ENCODE measurements at regions not wholly inside any gene's neighbourhood (a gene's known extent, or its start where the extent isn't known, plus 50 kb on each side); places are given as distances from the start of the nearest gene placed in this dataset.

DNA sequence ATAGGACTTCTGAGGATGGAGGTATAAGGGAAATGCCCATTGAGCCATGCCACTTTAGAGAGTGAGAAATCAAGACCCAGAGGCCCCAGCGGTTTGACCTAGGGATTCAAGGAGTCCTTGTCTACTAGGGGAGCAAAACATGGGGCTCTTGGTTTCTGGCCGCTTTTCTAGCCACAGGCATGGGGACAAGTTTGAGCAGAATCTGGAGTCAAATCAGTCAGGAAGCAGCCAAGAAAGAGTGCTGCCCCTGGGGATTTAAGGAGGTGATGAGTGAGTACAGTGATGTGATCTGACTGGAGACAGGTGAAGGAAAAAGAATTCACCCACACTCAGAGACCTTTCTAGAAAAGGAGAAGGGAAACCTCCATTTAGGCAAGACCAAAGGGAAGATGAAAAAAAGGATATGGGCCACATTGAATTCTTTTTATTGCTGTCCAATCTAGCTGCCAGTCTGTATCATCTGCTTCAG is 244.0 kb upstream of the TBC1D5 start:
- no peak overlapping the region for H3K4me3 ChIP-seq (ENCODE audit: low read depth, low read length)
- no peak for DNase-seq (ENCODE audit: low read depth)
- TF ChIP-seq, protein P1, sequence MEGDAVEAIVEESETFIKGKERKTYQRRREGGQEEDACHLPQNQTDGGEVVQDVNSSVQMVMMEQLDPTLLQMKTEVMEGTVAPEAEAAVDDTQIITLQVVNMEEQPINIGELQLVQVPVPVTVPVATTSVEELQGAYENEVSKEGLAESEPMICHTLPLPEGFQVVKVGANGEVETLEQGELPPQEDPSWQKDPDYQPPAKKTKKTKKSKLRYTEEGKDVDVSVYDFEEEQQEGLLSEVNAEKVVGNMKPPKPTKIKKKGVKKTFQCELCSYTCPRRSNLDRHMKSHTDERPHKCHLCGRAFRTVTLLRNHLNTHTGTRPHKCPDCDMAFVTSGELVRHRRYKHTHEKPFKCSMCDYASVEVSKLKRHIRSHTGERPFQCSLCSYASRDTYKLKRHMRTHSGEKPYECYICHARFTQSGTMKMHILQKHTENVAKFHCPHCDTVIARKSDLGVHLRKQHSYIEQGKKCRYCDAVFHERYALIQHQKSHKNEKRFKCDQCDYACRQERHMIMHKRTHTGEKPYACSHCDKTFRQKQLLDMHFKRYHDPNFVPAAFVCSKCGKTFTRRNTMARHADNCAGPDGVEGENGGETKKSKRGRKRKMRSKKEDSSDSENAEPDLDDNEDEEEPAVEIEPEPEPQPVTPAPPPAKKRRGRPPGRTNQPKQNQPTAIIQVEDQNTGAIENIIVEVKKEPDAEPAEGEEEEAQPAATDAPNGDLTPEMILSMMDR (conservative IDR thresholded peaks at IDR 0.05; ENCODE audit: low read depth, low read length): no peak

DNA sequence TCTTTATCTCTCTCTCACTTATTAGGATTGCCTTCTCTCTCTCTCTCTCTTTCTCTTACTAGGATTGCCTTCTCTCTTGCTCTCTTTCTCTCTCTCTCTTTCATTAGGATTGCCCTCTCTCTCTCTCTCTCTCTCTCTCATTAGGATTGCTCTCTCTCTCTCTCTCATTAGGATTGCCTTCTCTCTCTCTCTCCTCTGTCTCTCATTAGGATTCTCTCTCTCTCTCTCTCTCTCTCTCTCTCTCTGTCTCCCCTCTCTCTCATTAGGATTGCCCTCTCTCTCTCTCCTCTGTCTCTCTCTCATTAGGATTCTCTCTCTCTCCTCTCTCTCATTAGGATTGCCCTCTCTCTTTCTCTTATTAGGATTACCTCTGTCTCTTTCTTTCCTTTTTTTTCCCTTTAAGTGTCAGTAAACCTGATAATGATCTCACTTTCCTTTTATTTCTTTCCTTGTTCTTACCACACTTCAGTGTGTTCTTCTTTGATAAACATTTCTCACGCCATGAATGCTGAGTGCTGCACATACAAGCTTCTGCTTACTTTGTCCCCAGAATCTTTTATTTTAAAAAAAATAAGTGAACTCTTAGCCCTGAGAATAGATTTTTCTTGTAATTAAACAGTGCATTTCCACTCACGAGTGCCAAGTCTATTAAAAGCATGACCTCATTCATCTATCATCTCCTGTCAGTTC is 243.4 kb upstream of the TBC1D5 start:
- no peak overlapping the region for H3K4me3 ChIP-seq (ENCODE audit: low read depth, low read length)
- TF ChIP-seq, protein P1 (conservative IDR thresholded peaks at IDR 0.05; ENCODE audit: low read depth, low read length): no peak
- no peak for DNase-seq (ENCODE audit: low read depth)

DNA sequence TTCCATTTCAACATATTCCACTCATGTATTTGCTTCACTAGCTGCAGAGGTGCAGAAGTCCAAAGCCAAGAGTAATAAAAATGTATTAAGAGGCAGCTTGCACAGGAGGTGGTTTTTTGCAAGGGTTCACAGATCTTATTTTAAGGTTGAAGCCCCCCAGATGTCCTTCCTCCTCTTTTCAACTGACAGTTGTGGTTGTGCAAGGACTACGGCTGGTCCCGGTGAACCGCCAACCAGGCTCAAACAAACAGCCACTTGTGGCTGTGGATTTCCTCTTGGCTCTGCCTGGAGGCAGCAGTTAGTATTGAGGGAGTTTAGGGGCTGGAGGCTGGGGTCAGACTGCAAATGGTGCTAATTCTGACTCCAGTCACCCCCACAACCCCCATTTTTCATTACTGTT is 240.7 kb upstream of the TBC1D5 start:
- DNase-seq (ENCODE audit: low read depth): no peak
- H3K4me3 ChIP-seq (ENCODE audit: low read depth, low read length): no peak overlapping the region
- TF ChIP-seq, protein P1 (conservative IDR thresholded peaks at IDR 0.05; ENCODE audit: low read depth, low read length): no peak

DNA sequence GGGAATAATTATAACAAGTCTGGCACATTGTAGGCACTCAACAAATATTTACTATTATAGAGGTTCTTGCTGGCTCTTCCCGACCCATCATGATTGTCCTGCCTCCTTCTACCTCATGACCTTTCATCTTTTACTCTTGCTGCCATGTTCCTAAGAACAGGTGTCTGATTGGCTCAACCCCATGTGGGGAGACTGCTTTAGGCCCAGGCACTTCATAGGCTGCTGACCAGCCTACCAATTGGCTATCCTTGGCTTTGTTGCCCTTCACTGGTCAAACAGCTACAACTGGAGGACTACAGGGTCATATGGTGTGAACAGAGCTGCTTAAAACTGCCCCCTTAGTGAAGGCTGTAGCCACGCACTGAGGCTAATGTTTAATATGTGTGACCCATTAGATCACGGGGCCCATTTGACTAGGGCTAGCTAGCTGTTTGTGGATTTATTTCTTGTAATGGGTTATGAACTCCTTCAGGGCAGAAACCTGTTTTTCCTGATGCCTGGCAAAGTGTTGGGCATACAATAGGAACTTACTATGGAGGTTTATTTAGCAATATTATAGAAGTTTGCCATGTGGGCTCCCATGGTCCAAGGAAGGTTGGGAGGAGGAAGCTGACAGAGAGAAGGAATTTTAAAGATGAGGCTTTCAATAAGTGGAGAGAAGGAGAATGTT is 239.9 kb upstream of the TBC1D5 start:
- H3K4me3 ChIP-seq (ENCODE audit: low read depth, low read length): no peak overlapping the region
- DNase-seq (ENCODE audit: low read depth): no peak
- TF ChIP-seq, protein P1 (conservative IDR thresholded peaks at IDR 0.05; ENCODE audit: low read depth, low read length): no peak

DNA sequence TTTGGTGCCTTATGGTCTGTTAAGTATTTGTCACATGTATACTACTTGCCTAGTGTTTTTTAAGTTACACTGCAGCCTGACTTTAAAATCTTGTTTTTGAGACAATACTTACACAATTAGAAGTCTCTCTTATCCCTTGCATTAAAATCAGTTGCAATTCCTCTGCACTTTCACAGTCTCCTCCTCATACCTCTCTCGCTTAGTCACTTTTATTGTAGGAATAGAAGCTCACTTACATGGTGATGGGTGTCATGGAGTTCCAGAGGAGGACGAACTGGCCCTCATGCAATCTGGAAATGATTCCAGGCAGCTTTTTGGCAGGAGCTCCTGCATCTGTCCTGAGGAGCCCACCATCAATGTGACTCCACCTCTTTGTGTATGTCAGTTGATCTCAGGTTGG is 238.4 kb upstream of the TBC1D5 start:
- no peak for DNase-seq (ENCODE audit: low read depth)
- TF ChIP-seq, protein P1 (conservative IDR thresholded peaks at IDR 0.05; ENCODE audit: low read depth, low read length): no peak
- no peak overlapping the region for H3K4me3 ChIP-seq (ENCODE audit: low read depth, low read length)

DNA sequence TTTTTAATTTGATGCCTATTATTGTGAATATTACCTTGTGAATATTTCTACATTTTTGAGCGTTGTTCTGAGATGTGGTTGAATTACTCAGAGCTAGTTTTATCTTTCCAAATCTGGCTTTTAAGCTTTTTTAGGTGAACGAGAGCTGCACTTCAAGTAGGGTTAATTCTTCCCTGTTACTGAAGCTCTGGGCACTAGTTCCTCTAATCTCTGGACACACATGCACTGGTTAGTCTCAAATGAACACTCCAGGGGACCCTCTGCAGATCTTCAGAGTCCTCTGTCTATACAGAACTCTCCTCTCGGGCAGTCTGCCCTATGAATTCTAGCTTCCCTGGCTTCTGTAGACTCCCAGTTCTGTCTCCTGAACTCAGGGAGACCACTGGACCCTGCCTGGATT is 237.5 kb upstream of the TBC1D5 start:
- DNase-seq (ENCODE audit: low read depth): no peak
- TF ChIP-seq, protein P1 (conservative IDR thresholded peaks at IDR 0.05; ENCODE audit: low read depth, low read length): no peak
- H3K4me3 ChIP-seq (ENCODE audit: low read depth, low read length): no peak overlapping the region

DNA sequence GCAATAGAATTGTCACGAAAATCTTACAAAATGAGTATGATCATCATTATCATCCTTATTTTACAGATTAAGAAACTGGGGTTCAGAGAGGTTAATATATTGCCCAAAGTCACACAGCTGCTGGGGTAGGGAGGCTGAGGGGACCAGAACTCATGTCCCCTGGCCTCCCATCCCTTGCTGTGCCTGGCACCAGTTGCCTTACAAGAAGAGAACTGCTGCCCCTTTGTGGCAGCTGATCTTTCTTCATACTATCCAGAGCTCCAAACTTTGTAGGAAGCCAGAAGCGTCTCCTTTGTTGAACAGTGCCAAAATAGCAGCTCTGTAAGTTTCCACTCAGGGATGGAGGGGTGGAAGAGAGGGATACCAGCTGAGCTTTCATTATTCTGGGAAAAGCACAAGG is 236.8 kb upstream of the TBC1D5 start:
- H3K4me3 ChIP-seq (ENCODE audit: low read depth, low read length): no peak overlapping the region
- TF ChIP-seq, protein P1 (conservative IDR thresholded peaks at IDR 0.05; ENCODE audit: low read depth, low read length): no peak
- DNase-seq (ENCODE audit: low read depth): no peak
